ENCODE measurements at regions not wholly inside any gene's neighbourhood (a gene's known extent, or its start where the extent isn't known, plus 50 kb on each side); places are given as distances from the start of the nearest gene placed in this dataset.
"Not testable (repeated sequence)": the region's sequence is repeated elsewhere in the genome, so short reads cannot be mapped to it uniquely, and the experiment has no call there.

DNA sequence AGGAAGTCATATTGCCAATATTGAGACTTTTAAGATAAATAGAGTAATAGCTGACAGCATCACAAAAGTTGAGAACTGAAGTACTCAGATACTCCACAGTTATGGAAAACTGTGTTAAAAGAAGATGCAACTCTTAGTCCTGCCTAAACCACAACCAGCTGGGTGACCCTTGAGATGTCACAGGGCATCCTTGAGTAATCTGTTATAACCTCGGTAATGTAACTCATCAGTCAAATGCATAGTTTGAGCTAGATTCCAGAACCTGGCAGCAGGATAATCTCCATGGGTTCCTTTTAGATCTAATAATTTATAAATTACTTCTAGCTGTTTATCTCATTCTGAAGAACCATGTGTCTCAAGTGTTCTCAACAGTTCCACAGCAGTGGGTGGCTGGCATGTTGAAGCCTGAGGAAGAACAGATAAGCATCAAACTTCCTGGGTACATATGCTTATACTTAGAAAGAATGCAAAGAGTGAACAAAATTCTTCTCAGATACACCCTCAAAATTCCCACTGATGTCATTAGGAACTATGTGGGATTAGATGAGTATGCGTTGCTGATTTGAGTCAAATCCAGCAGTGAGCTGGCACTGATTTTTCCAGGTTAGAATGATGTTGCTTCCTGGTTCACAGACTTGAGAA, 304.1 kb upstream of the ERBB4 start:
- DNase-seq (ENCODE audit: low read depth in 1 of 2, low spot score in 1 of 2) = peak in 1 of 2 experiments; percentile 8
- no peak for TF ChIP-seq JUND (IDR thresholded peaks at IDR 0.05; ENCODE audit: low read depth)
- in situ Hi-C loops (cut with HindIII; ENCODE audit: low pct_unique_long_range_greater_than_20kb, low sequenced_read_pairs) = no loop called here

DNA sequence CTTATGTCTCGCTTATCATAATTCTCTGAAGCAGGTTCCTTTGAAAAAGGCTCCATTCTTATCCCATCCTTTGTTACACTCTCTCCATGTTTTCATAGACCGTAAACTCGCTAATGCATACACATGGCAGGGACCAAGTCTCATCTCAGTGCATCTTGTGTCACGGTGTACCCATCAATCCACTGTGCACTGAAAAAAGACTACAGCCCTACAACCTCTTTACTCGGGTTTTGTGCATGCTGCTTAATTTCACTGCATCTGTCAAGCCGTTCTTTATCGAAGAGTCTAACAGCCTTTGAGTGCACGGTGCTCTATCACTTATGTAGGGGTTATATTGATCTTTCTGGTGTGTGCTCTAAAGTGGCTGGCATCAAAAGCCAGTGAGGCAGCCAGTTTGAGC, 302.9 kb upstream of the ERBB4 start:
- DNase-seq (ENCODE audit: low read depth in 1 of 2, low spot score in 1 of 2) = no peak
- in situ Hi-C loops (cut with HindIII; ENCODE audit: low pct_unique_long_range_greater_than_20kb, low sequenced_read_pairs) = no loop called here
- no peak for TF ChIP-seq JUND (IDR thresholded peaks at IDR 0.05; ENCODE audit: low read depth)

DNA sequence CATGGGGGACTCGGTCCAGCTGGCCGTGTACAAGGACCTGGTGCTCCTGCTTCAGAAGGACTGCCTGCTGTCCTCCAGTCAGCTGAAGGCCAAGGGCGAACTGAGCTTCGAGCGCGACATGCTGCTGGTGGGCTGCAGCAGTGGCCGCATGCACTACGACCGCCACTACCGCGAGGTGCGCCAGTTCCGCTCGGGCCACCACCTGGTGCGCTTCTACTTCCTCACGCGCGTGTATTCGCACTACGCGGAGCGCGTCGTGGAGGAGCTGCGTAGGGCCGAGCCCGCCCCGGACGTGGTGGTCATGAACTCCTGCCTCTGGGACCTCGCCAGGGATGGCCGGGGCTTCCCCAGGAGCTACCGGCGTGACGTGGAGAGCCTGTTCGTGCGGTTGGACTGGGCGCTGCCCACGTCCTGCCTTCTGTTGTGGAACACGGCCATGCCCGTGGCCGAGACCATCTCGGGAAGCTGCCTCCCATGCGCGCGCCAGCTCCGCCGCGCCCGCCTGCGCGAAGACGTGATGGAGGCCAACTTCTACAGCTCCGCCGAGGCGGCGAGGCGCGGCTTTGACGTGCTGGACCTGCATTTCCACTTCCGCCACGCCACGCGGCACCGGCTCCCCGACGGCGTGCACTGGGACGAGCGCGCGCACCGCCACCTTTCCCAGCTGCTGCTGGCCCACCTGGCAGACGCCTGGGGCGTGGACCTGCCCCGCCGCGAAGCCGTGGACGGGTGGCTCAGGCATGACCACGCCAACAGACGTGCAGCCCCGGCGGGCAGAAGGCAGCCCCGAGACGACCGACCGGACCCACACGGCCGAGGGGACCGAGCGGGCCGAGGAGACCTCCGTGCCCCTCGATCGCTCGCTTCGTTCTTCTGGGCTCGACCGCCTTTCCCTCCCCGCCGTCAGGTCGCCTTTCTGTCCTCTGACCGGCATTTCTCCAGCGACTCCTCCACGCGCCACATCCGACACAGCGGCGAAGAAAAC, 293.9 kb upstream of the ERBB4 start:
- no peak for DNase-seq (ENCODE audit: low read depth in 1 of 2, low spot score in 1 of 2)
- no peak for TF ChIP-seq JUND (IDR thresholded peaks at IDR 0.05; ENCODE audit: low read depth)
- in situ Hi-C loops (cut with HindIII; ENCODE audit: low pct_unique_long_range_greater_than_20kb, low sequenced_read_pairs) = no loop called here

DNA sequence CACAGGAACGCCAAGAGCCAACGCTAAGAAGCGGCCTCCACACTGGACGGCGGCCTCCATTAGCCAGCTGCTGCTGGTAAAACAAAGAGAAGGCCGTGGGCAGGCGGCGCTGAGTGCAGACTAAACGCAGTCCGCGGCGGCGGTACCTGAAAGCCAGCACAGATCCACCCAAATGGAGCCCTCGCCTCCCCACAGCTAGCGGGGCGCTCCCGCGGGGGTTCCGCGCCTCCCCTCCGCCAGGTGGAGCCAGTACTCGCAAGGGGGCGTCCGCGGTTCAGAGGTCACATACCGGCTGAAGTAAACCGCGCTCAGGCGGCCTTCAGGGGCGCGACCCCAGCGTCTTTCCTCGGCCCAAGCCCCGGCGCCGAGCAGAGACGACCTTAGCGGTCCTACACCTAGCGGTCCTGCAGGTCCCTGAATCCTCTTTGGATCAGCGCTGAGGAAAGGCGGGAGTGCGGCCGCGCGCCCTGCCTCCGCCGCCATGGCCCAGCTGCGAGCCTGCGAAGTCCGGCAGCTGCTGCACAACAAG, 293.1 kb upstream of the ERBB4 start:
- in situ Hi-C loops (cut with HindIII; ENCODE audit: low pct_unique_long_range_greater_than_20kb, low sequenced_read_pairs) = no loop called here
- TF ChIP-seq JUND (IDR thresholded peaks at IDR 0.05; ENCODE audit: low read depth) = no peak
- no peak for DNase-seq (ENCODE audit: low read depth in 1 of 2, low spot score in 1 of 2)

DNA sequence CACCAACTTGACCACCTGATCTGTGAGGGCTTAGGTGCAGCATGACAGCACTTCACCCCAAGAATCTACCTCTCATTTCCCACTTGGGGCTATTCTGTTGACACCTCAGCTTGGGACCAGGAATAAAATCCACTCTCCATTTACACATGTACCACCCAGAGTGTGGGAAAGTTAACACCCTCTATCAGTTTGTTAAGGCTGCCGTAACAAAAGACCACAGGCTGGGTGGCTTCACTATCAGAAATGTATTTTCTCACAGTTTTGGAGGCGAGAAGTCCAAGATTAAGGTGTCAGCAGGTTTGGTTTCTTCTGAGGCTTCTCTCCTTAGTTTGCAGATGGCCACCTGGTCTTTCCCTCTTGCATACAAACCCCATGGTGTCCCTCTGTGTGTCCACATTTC, 277.7 kb upstream of the ERBB4 start:
- in situ Hi-C loops (cut with HindIII; ENCODE audit: low pct_unique_long_range_greater_than_20kb, low sequenced_read_pairs) = no loop called here
- TF ChIP-seq JUND (IDR thresholded peaks at IDR 0.05; ENCODE audit: low read depth) = no peak

DNA sequence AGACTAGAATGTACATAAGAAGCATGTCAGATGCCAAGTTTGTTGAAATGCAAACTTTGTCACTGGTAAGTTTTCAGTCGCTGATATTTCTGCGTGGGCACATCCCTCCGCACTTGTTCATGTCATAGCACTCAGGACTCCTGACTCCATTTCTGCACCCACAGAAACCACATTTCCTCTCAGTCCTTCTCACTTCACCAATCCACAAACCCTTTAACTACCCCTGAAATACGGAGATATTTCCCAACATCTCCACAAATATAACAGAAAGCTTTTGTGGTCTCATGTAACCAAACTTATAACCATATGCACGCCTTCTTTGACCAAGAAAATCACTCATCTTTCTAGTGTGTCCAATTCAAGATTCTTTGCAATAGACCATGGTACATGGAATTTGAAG, 276.9 kb upstream of the ERBB4 start:
- in situ Hi-C loops (cut with HindIII; ENCODE audit: low pct_unique_long_range_greater_than_20kb, low sequenced_read_pairs) = no loop called here
- no peak for DNase-seq (ENCODE audit: low read depth in 1 of 2, low spot score in 1 of 2)
- TF ChIP-seq JUND (IDR thresholded peaks at IDR 0.05; ENCODE audit: low read depth) = no peak

More for the DNA sequence above, 277.7 kb upstream of the ERBB4 start:
- DNase-seq (ENCODE audit: low read depth in 1 of 2, low spot score in 1 of 2) = no peak

DNA sequence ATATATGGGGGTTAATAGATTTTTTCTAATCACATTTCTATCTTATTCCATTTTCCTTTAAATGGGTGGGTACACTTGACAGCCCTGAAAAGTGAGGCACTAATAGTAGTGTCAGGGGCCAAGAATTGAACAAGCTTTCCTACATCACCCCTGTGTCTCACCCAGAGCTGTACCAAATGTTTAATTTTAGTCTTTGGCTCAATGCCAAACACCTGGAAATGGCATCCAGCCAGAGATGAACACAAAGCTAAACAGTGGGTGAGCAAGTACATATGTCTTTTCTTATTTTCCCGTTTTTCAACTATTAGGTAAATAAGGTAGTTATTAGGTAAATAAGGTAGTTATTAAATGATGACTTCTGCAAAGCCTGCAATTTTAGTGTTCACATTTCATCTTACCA, 276.3 kb upstream of the ERBB4 start:
- DNase-seq (ENCODE audit: low read depth in 1 of 2, low spot score in 1 of 2) = no peak

DNA sequence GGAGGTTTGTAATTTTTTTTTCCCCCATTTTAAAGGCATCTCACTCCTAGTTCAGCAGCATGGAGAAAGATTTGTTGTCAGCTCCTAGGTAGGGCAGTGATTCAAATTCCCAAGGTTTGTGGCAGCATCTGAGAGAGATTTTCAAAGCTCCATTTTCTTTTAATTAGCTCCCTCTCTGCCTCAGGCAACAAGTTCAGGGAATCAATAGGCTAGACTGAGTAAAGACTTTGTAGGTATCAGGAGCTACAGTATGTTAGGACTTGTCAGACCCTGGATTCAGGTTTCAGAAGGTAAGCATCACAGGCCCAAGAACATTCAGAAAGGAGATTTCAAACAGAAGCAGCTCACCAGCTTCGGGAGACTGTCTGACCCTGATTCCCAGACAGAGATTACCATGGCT, 273.3 kb upstream of the ERBB4 start:
- no peak for TF ChIP-seq JUND (IDR thresholded peaks at IDR 0.05; ENCODE audit: low read depth)
- in situ Hi-C loops (cut with HindIII; ENCODE audit: low pct_unique_long_range_greater_than_20kb, low sequenced_read_pairs) = no loop called here
- no peak for DNase-seq (ENCODE audit: low read depth in 1 of 2, low spot score in 1 of 2)

More for the DNA sequence above, 276.3 kb upstream of the ERBB4 start:
- in situ Hi-C loops (cut with HindIII; ENCODE audit: low pct_unique_long_range_greater_than_20kb, low sequenced_read_pairs) = no loop called here
- TF ChIP-seq JUND (IDR thresholded peaks at IDR 0.05; ENCODE audit: low read depth) = no peak

DNA sequence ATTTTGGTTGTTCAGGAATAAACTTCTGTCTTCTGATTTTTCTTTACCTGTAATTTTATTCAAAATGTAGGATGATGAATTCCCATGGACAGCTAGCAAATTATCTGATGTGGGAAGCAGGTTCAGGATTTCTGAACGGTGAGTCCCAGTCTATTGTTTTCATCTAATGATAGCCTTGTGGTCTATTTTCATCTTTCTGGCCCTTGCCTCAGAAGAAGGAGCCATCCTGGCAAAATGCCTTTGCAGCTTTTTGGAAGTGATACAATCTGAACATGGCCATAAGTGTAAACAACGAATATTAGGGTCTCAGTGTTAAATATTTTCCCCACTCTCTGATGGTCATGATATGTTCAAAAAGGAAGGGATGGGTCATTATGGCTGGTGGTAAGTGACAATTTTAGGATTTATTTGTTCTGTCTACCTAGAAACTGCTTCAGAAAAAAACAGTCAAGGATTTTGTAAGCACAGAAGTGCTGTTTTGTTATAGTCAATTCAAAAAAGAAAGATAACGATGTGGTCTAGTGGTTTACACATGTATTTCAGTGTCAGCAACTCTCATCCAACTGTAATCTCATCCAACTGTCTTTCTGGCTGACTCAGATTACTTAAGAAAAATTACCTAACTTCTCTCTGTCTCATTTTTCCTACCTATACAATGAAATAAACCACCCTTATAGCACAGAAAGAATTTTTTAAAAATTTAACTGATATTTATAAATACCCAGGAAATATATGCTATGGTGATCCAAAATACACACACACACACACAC, 272.6 kb upstream of the ERBB4 start:
- in situ Hi-C loops (cut with HindIII; ENCODE audit: low pct_unique_long_range_greater_than_20kb, low sequenced_read_pairs) = no loop called here
- TF ChIP-seq JUND (IDR thresholded peaks at IDR 0.05; ENCODE audit: low read depth) = no peak
- DNase-seq (ENCODE audit: low read depth in 1 of 2, low spot score in 1 of 2) = no peak

DNA sequence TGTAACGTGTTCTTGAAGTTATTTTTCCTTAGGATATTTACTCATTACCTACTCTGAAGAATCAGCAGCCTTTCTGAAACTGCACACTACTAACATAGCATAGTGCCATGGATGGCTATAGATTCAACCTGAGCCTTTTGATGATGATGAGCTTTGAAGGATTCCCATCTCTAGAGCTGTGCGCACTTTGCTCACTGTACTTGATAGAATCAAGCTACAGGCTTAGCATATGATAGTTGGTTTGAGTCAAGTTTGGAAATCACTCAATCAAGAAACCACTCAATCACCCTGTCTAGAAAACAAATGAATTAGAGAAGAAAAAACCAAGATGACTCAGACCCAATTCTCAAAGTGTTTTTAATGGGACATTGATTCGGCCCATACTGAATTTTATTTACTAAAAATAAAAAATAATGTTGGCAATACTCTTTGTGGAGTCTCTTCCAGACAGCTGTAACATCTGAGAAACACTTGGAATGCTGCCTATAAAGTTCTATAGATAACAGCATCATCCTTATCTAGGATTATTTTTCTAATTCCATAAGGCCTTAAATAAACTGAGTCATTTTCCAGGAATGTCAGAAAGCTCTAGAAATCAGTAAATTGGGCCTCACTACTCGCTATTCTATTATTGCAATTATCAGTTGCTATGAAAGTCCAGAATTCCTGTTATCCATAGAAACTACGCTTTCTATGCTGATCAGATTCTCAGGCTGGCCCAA, 259.0 kb upstream of the ERBB4 start:
- no peak for TF ChIP-seq JUND (IDR thresholded peaks at IDR 0.05; ENCODE audit: low read depth)
- in situ Hi-C loops (cut with HindIII; ENCODE audit: low pct_unique_long_range_greater_than_20kb, low sequenced_read_pairs) = no loop called here
- no peak for DNase-seq (ENCODE audit: low read depth in 1 of 2, low spot score in 1 of 2)

DNA sequence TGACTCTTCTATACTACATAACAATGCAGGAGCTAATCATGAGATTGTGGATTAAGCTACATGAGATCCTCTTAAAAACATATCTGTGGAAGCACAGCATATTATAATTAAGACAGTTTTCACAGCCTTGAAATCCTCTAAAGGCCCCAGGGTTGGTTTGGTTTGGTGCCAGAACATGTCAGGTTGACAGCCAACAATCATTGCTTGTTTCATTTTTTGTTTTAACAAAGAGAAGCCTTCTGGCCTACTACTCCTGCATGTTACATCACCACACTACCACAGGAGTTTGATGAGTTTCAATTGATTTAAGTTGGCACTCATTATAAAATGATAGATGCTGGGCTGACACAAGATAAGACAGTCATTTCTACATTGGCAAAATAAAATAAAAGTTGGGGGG, 255.9 kb upstream of the ERBB4 start:
- DNase-seq (ENCODE audit: low read depth in 1 of 2, low spot score in 1 of 2) = no peak
- TF ChIP-seq JUND (IDR thresholded peaks at IDR 0.05; ENCODE audit: low read depth) = no peak
- in situ Hi-C loops (cut with HindIII; ENCODE audit: low pct_unique_long_range_greater_than_20kb, low sequenced_read_pairs) = no loop called here

DNA sequence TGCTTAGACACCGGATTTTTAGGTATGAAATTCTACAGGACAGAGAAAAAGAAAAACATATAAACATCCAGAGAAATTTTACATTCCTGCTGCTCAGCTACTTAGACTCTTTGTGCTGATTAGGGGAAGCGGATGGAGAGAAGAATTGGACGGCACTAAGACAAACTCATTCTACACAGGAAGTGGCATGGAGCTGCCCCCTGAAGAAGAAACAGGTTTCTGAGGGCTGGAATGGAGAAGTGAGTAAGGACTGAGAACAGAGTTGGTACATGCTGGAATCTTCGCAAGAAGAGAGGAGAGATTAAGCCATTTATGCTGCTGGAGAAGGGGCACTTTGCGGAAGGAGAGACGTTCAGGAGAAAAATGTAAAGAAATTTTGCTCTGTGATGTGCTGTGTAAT, 253.0 kb upstream of the ERBB4 start:
- TF ChIP-seq JUND (IDR thresholded peaks at IDR 0.05; ENCODE audit: low read depth) = no peak
- in situ Hi-C loops (cut with HindIII; ENCODE audit: low pct_unique_long_range_greater_than_20kb, low sequenced_read_pairs) = no loop called here
- no peak for DNase-seq (ENCODE audit: low read depth in 1 of 2, low spot score in 1 of 2)

DNA sequence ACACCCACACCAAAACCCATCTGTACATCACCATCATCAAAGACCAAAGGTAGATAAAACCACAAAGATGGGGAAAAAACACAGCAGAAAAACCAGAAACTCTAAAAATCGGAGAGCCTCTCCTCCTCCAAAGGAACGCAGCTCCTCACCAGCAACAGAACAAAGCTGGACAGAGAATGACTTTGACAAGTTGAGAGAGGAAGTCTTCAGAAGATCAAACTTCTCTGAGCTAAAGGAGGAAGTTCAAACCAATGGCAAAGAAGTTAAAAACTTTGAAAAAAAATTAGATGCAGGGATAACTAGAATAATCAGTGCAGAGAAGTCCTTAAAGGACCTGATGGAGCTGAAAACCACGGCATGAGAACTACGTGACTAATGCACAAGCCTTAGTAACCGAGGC, 247.5 kb upstream of the ERBB4 start:
- in situ Hi-C loops (cut with HindIII; ENCODE audit: low pct_unique_long_range_greater_than_20kb, low sequenced_read_pairs); DNase-seq (ENCODE audit: low read depth in 1 of 2, low spot score in 1 of 2): not testable (repeated sequence)

Data from T47D (cell line).